Activated naive CD4-positive, alpha-beta T cell treated with anti-CD3 and anti-CD28 coated beads, Interleukin-2, amount 50 U/mL, for 24 hours (primary cell): ENCODE measurements at regions not wholly inside any gene's neighbourhood (a gene's known extent, or its start where the extent isn't known, plus 50 kb on each side); places are given as distances from the start of the nearest gene placed in this dataset.

Experiments used
- H3K27ac Mint-ChIP-seq: one replicate; pipeline ENCODE4 v1.8.0; 2021; ENCODE audit warnings: mild to moderate bottlenecking, mixed read lengths
- H3K27me3 Mint-ChIP-seq: one replicate; pipeline ENCODE4 v1.8.0; 2021; ENCODE audit warnings: mixed read lengths
- H3K36me3 Mint-ChIP-seq: one replicate; pipeline ENCODE4 v1.8.0; 2021; ENCODE audit warnings: mixed read lengths
- H3K4me1 Mint-ChIP-seq: one replicate; pipeline ENCODE4 v1.8.0; 2021; ENCODE audit warnings: mixed read lengths
- H3K4me3 Mint-ChIP-seq: one replicate; pipeline ENCODE4 v1.8.0; 2021; ENCODE audit warnings: mild to moderate bottlenecking, mixed read lengths
- H3K9me3 Mint-ChIP-seq: one replicate; pipeline ENCODE4 v1.8.0; 2021; ENCODE audit warnings: mixed read lengths

- H3K4me3 Mint-ChIP-seq: no peak overlapping the region
- H3K27ac Mint-ChIP-seq: no peak overlapping the region
- H3K36me3 Mint-ChIP-seq: no peaks in the 10 kb centered on the region
- H3K4me1 Mint-ChIP-seq: no peaks in the 10 kb centered on the region
- H3K27me3 Mint-ChIP-seq: peaks cover 7% of the 10 kb centered on the region
- no peaks in the 10 kb centered on the region for H3K9me3 Mint-ChIP-seq
Observed at GRCh38 chr6:113796038-113796437, 61.1 kb upstream of the MARCKS start.

GRCh38 chr6:113802779-113803178 lies 54.4 kb upstream of the MARCKS start:
- Mint-ChIP-seq H3K27me3 (peaks cover 7% of the 10 kb centered on the region), H3K9me3 (no peaks in the 10 kb centered on the region), H3K36me3 (no peaks in the 10 kb centered on the region), H3K4me1 (no peaks in the 10 kb centered on the region), H3K4me3 (no peak overlapping the region), H3K27ac (no peak overlapping the region)

GRCh38 chr6:113805173-113805790 lies 51.9 kb upstream of the MARCKS start:
- Mint-ChIP-seq H3K4me1 (peaks cover 5% of the 10 kb centered on the region), H3K27me3 (peaks cover 4% of the 10 kb centered on the region), H3K27ac (no peak overlapping the region), H3K36me3 (no peaks in the 10 kb centered on the region), H3K4me3 (no peak overlapping the region), H3K9me3 (no peaks in the 10 kb centered on the region)

GRCh38 chr6:113805811-113806495 lies 51.2 kb upstream of the MARCKS start:
- Mint-ChIP-seq H3K36me3 (no peaks in the 10 kb centered on the region), H3K4me3 (no peak overlapping the region), H3K4me1 (peaks cover 5% of the 10 kb centered on the region), H3K27me3 (no peaks in the 10 kb centered on the region), H3K9me3 (no peaks in the 10 kb centered on the region), H3K27ac (no peak overlapping the region)
